ENCODE measurements at regions not wholly inside any gene's neighbourhood (a gene's known extent, or its start where the extent isn't known, plus 50 kb on each side); places are given as distances from the start of the nearest gene placed in this dataset.

DNA sequence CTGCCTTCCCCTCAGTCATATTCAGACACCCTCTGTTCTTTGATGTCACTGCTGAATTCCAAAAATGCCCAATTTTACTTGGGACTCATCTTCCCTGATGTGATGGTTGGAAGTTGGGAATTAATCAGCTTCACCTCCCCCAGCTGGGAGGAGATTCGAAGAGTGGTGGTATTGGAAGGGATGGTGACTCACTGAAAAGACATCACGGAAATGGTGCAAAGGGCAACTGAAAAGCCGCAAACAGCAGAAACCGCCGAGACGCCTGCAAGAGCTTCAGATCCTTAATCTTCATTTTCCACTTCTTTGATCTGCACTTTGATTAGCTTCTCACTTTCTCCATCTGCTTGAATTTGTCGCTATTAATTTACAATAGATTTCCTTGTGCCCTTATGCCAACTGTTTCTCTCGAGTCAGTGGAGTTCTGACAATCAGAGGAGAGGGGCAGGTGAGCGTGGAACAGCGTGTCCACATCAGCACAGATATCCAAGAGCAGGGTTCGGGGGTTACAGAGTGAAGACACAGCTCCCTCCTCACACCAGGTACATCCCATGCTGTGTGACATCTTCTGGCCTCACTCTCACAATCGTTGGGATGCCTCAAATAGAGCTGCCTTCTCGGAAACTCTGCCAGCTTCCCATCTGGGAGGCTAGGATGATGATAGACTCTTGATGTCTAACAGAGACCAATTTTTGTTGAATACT is 325.4 kb downstream of the BRD1 start:
- peak; percentile 4 for DNase-seq

GRCh38 chr22:49500942-49501395 is 326.7 kb downstream of the BRD1 start:
- DNase-seq = no peak

DNA sequence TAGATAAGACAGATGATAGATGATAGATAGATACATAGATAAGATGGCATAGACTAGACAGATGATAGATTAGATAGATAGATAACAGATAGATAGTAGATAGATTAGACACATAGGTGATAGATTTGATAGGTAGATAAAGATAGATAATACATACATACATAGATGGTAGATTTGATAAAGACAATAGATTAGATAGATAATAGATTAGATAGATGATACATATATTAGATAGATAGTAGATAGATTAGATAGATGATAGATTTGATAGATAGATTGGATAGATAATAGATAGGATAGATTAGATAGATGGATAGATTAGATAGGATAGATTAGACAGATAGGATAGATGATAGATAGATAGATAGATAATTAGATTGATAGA is 327.6 kb downstream of the BRD1 start:
- no peak for DNase-seq

DNA sequence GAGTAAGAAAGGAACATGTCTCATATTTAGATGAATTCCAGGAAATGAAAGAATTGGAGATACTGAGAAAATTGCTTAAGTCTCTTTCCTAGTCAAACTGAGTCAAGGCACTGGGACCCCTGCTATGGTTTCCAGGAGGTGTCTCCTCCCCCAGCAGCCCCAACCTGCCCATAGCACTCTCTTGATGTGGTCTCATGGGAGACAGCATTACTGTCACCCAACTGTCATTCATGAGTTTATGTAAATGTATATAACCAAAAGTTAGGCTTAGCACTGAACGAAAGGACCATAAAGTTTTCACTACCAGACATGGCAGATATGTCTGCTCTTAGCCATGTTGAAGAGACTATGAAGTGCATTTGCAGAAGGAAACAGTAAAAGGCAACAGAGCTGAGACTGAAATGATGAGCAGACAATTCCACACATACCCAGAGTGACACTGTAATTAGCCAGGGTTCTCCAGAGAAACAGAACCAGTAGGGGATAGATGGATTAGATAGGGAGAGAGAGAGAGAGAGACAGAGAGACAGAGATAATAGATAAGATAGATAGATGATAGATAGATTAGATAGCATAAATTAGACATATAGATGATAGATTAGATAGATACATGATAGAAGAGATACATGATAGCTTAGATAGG is 328.1 kb downstream of the BRD1 start:
- no peak for DNase-seq

DNA sequence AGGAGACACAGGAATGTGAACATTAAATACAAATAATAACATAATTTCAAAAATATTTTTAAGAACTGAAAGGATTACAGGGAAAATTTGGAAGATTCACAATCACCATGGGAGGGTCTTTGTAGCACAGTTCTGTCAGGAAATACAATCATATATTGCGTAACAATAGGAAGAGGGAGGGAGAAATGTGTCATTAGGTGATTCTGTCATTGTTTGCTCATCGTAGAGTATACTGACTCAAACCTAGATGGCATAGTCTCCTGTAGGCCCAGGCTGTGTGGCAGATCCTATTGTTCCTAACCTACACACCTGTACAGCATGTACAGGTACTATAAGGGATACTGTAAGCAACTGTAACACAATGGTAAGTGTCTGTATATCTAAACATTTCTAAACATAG is 330.4 kb downstream of the BRD1 start:
- no peak for DNase-seq

GRCh38 chr22:49494555-49494954 is 333.1 kb downstream of the BRD1 start:
- no peak for DNase-seq

DNA sequence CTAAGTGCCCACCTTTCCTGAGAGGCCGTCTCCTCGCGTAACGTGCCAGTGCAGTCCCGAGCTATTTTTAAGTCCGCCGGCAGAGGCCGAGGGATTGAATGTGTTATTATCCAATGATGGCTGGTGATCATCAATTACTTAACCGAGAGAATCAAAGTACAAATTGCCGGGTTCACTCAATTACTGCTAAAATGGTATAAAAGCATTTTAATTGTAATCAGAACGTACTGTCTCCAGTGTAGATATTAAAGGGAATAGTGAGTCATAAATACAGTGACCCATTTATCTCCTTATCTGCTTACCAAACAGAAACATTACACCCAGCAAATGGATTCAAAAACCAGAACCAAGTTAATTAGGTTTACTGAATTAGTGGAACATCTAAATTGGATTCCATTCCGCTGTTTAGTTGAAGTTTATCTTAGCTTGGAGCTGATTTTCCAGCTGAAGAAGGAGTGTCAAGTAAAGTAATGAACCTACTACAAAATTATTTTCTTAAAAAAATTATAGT is 334.9 kb downstream of the BRD1 start:
- no peak for DNase-seq

GRCh38 chr22:49492308-49492707 is 335.4 kb downstream of the BRD1 start:
- no peak for DNase-seq

DNA sequence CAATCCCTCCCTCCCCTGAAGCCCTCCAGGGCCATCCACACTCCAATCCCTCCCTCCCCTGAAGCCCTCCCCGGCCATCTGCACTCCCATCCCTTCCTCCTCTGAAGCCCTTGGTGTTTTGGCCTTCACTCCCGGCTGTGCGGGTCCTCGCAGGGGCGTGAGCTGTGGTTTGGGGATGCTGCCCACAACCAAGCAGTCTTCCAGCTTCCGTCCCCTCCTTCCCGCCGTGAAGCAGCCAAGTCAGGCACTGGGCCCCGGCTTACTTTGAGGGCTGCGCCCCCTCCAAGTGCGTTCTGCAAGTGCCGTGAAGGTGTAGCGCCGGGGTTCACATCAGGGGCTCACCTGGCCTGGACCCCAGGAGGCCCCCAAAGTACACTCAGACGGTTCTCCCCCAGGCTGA is 335.9 kb downstream of the BRD1 start:
- DNase-seq = no peak

GRCh38 chr22:49491221-49491635 is 336.4 kb downstream of the BRD1 start:
- DNase-seq = no peak

DNA sequence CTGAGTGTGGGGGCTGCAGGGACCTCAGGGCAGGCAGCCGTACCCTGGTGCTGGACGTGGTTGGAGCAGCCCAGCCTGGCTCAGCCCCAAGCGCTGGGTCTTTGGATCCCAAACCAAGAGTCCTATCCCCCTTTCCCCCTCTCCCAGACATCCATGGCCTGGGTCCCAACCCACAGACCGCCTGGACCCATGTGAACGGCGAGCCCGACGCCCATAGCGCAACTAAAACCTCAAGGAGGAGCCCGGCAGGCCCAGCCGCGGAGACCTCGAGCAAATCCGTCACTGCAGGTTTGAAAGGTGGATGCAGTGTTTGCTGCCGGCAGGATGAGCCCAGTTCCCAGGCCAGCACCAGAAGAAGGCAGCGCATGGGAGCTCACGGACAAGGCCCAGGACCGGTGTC is 337.0 kb downstream of the BRD1 start:
- DNase-seq = no peak

- DNase-seq = no peak
Measured at GRCh38 chr22:49489821-49490220, 337.9 kb downstream of the BRD1 start.

- DNase-seq = no peak
Measured at GRCh38 chr22:49488943-49489342, 338.7 kb downstream of the BRD1 start.

GRCh38 chr22:49487950-49488349 is 339.7 kb downstream of the BRD1 start:
- DNase-seq = no peak

DNA sequence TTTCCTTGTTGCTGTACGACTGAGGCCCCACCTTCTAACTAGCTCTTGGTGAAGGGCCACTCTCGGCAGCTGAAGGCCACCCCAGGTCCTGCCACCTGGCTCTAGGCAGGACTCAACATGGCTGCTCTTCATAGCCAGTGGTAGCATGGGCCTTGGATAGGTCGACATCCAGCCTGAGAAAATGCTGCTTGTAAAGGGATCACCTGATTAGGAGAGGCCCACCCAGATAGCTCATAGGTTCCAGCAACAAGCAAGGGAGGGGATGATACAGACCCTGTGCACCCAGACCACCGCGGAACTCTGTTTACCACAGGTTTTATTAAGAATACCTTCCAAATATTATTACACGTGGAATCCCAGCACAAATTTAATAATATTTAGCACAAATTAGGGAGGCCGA is 341.4 kb downstream of the BRD1 start:
- DNase-seq = no peak

GRCh38 chr22:49483946-49484345 is 343.7 kb downstream of the BRD1 start:
- no peak for DNase-seq

DNA sequence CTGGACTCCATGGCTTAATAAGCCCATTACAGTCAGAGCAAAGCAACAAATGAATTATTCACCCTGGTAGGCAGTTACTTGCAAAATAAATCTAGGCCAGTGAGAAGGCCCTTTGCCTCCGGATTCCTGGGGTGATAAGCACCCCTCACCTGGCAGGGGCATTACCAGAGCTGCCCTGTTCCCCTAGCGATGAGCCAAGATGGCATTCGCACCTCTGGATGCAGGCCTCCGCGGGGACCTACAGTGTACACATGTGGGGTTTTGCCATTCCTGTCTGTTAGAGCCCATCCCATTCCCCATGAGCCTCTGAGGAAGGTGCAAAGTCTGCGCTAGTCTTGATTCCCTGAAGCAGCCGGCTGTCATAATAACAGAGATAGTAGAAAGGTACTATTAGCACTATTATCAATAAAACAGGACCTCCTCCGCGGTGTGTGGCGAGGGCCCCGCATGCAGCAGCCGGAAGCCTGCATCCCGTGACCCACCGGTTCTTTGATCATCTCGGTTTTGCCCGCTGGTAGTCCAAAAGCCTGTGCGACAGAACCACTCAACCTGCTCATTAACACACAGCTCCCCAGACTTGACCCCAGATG is 344.3 kb downstream of the BRD1 start:
- DNase-seq = no peak

DNA sequence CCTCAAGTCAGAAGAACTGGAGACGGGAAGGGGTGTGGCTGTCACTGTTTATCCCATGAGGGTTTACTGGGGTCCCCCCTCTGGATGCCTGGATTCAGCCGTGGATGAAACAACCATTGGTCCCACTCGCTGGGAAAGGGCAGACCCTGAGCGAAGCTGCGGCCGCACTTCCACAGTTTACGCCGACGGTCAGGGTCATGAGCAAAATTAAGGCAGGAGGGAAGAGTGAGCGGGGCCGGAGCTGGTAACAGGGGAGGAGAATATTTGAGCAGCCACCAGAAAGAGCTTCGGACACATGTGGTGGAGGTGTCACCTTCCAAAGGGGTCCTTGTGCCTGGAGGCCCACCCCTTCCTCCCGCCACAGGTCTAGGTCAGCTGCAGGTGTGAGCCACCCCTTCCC is 344.9 kb downstream of the BRD1 start:
- no peak for DNase-seq

- no peak for DNase-seq
Measured at GRCh38 chr22:49481659-49482399, 345.8 kb downstream of the BRD1 start.

GRCh38 chr22:49480896-49481658 is 346.6 kb downstream of the BRD1 start:
- no peak for DNase-seq

DNA sequence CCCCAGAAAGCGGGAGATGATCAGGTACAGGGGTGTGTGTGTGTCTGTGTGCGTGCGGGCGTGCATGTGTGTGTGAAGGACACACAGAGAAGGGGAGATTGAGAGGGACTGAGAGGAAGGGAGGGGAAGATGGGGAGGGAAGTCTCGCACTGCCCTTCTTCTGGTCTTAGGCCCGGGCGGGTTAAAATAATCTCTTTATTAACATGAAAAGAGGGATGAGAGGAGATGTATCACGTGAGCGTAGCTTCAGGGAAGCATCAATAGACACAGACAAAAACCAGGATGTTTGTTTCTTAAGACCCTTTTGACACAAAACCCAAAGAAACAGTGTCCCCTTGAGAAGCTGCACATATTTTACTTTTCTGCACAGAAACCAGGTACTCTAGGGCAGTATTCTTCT is 347.3 kb downstream of the BRD1 start:
- DNase-seq = no peak

DNA sequence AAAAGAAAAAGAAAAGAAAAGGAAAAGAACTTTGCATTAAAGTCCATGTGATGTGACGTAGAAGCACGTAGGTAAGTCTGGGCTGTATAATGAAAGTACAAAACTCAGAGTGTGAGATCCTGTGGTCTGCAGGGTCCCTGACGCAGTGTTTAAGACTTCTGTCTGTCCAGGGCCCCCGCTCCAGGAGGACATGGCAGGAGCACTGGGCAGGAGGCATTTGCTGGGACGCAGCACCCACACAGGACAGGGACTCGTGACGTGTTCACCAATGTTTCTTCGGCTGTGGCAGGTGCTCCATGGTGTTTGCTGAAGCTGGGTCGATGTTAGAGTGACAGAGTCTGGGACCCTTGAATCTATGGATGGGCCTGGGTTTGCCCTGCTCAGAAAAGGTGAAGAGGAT is 348.1 kb downstream of the BRD1 start:
- DNase-seq = no peak

Data from stimulated activated CD4-positive, alpha-beta T cell treated with anti-CD3 and anti-CD28 coated beads, Interleukin-12 subunit alpha, Interleukin-12 subunit beta, amount 100 ng/mL, for 4 hours (primary cell).